Peyer's patch (tissue), 4 donors: ENCODE measurements at regions not wholly inside any gene's neighbourhood (a gene's known extent, or its start where the extent isn't known, plus 50 kb on each side); places are given as distances from the start of the nearest gene placed in this dataset.

Experiments used
- CTCF ChIP-seq, 6 experiments: fragments of 450-650 bp in 4 of 6; fragments of 200-600 bp in 2 of 6; sonication (generic) in 1 of 6; IDR thresholded peaks; one replicate each; pipeline ENCODE4 v1.5.1; 2017 to 2019; ENCODE audit warnings: antibody characterized with exemption in 6 of 6, mild to moderate bottlenecking in 3 of 6, moderate library complexity in 1 of 6
- POLR2A ChIP-seq, 2 donors: fragments of 450-650 bp; IDR thresholded peaks; one replicate each; pipeline ENCODE4 v1.5.1; 2017; ENCODE audit warnings: antibody characterized with exemption in 2 of 2, mild to moderate bottlenecking in 2 of 2, moderate library complexity in 2 of 2

DNA sequence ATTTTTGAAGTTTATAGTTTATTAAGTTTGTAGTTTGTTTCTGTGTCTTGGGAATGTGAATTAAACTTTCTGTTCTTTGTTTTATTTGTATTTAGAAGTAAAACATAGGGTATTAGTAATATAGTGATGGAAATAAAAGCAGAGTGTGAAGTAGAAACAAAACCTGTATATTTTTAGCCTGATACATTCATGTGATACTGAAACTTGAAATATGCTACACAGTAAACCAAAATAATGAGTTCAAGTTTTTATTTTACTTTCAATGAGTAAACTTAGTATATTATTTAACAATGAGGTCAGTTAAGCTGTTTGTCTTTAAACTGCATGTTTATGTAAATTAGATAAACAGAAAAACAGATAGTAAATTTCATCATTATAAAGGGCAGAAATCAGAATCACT lies 1592.6 kb downstream of the GRIK2 start:
- TF ChIP-seq CTCF (IDR thresholded peaks at IDR 0.05) (no peak), POLR2A (IDR thresholded peaks at IDR 0.05) (no peak)
